ENCODE measurements at regions not wholly inside any gene's neighbourhood (a gene's known extent, or its start where the extent isn't known, plus 50 kb on each side); places are given as distances from the start of the nearest gene placed in this dataset.

DNA sequence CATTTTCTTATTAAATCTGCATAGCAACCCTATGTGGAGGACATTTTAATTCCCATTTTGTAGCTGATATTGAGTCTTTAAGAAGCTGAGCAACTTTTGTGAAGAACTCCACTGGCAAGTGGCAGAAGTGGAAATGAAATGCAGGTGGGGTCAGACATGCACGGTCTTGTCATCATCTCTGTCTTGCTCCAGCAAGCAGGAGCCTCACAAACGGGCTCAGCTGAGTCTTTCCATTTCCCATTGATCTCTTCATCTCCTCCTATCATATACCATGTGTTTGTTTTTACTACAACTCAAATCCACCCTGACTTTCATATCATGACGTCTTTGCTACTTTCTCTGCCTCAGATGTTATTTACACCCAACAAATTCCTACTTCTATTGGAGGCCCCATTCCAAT is 97.9 kb upstream of the TENM4 start:
- POLR2A ChIA-PET: no interaction called here
- TF ChIP-seq, protein P1, sequence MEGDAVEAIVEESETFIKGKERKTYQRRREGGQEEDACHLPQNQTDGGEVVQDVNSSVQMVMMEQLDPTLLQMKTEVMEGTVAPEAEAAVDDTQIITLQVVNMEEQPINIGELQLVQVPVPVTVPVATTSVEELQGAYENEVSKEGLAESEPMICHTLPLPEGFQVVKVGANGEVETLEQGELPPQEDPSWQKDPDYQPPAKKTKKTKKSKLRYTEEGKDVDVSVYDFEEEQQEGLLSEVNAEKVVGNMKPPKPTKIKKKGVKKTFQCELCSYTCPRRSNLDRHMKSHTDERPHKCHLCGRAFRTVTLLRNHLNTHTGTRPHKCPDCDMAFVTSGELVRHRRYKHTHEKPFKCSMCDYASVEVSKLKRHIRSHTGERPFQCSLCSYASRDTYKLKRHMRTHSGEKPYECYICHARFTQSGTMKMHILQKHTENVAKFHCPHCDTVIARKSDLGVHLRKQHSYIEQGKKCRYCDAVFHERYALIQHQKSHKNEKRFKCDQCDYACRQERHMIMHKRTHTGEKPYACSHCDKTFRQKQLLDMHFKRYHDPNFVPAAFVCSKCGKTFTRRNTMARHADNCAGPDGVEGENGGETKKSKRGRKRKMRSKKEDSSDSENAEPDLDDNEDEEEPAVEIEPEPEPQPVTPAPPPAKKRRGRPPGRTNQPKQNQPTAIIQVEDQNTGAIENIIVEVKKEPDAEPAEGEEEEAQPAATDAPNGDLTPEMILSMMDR (IDR thresholded peaks at IDR 0.05; ENCODE audit: control extremely low read depth, extremely low read depth, low read depth, missing control alignments): no peak
- no peak for DNase-seq (ENCODE audit: extremely low spot score)
- CTCF ChIA-PET: interaction anchor here (1.1 to 2.0 kb wide), 3 partner anchors 9 to 31 kb away, joined by 3 to 6 read pairs (median 5); no protein-coding TSS in a partner anchor

DNA sequence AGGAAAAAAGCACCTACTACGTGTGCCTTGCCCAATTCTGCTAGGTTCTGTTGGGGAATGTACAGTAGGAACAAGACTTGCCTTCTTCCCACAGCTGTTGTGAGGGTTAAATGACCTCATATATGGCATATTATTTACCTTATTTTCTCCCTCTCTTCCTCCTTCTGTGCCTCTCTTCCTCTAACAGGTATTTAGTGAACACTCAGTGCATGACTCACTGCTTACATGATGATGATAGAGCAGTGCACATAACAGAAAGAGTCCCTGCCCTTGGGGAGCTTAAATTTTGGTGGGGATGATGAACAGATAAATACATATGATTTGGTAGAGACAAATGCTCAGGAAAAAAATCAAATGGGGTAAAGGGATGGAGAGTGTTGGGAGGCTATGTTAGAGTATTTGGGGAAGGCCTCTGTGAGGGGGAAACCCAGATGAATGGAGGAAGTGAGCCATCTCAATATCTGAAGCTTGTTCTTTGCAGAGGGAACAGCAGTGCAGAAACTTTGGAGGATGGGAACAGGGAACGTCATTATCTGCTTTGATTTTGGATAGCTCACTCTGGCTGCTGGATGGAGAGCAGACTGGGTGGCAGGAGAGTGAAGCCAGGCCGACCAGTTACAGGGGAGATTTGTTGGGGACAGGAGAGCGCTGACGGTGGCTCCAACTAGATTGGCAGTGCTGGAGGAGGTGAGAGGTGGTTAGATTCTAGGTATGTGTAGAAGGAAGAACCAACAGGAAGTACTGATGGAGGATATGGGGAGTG is 95.5 kb upstream of the TENM4 start:
- TF ChIP-seq, protein P1 (IDR thresholded peaks at IDR 0.05; ENCODE audit: control extremely low read depth, extremely low read depth, low read depth, missing control alignments): no peak
- no peak for DNase-seq (ENCODE audit: extremely low spot score)
- ChIA-PET POLR2A (no interaction called here), CTCF (interaction anchor here (1.1 kb wide), 1 partner anchor 44 kb away, joined by 4 read pairs; no protein-coding TSS in a partner anchor)

DNA sequence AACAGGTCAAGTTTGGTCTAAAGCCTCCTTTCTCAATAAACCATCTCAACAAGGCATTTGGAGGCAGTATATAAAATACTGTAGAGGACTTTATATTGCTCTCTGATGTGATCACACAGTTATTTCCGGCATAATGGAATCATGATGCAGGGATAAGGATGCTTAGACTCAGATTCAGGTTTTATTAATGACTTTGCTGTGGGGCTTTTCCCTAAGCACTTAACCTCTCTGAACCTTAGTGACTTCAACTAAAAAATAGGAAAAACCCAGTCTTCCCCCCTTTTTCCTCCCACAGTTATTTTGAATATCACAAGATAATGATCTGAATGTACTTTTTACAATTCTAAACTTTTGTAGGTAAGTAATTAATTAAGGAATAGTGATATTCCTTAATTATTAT is 94.8 kb upstream of the TENM4 start:
- POLR2A ChIA-PET: no interaction called here
- DNase-seq (ENCODE audit: extremely low spot score): no peak
- TF ChIP-seq, protein P1 (IDR thresholded peaks at IDR 0.05; ENCODE audit: control extremely low read depth, extremely low read depth, low read depth, missing control alignments): no peak
- CTCF ChIA-PET: no interaction called here

DNA sequence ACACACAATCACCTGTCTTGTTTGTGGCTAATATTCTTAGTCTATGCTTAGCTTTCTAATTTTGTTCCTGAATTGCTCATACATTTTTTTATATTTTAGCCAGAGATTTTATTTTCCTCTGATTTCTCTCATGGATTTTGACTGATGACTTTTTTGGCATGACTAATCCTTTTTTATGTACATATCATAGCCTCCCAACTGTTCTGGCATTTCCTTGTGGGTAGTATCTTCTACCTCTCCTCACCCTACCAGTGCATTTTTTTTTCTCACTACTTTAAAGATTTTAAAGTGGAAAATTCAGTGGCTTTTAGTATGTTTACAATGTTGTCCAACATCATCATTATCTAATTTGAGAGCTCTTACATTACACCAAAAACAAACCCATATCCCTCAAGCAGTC is 84.4 kb upstream of the TENM4 start:
- ChIA-PET CTCF (no interaction called here), POLR2A (no interaction called here)

DNA sequence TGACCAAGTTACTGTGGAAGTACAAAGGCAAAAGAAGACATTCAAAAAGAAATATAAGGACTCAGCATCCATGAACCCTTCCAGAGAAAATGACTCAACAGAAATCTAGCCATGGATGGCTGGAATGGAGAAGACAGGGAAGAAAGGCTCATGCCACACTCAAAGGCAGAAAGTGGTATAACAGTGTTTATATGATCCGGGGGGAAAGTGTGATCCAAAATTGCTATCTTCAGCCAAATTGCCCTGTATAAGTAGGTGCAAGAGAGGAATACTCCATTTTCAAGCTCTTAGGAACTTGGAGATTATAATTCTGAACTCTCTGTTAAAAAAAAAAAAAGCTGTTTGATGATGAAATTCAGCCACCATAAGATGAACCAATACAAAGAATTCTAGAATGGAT is 81.8 kb upstream of the TENM4 start:
- POLR2A ChIA-PET: no interaction called here
- TF ChIP-seq, protein P1 (IDR thresholded peaks at IDR 0.05; ENCODE audit: control extremely low read depth, extremely low read depth, low read depth, missing control alignments): no peak
- CTCF ChIA-PET: interaction anchor here (1.2 kb wide), 1 partner anchor 9 kb away, joined by 3 read pairs; no protein-coding TSS in a partner anchor
- DNase-seq (ENCODE audit: extremely low spot score): no peak

More for the DNA sequence above, 84.4 kb upstream of the TENM4 start:
- no peak for DNase-seq (ENCODE audit: extremely low spot score)
- TF ChIP-seq, protein P1 (IDR thresholded peaks at IDR 0.05; ENCODE audit: control extremely low read depth, extremely low read depth, low read depth, missing control alignments): no peak

DNA sequence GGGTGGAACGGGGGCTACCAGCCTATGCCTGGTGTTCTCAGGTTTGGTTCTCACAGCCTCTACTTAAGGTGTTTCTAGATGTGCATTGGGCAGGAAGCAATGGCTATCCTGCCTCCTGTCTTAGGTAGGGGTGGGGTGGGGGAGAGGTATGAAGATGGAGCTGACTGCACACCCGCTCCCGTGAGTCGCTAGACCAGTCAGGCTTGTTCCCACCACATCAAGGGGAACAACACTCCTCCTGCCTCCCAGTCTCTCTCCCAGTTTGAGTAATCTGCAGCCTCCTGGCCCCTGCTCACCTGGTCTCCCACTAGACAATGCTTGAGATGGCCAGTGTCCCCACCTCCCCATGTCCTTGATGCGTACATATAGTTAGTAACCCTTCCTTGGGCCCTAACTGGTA is 79.3 kb upstream of the TENM4 start:
- ChIA-PET CTCF (no interaction called here), POLR2A (no interaction called here)
- no peak for DNase-seq (ENCODE audit: extremely low spot score)
- TF ChIP-seq, protein P1 (IDR thresholded peaks at IDR 0.05; ENCODE audit: control extremely low read depth, extremely low read depth, low read depth, missing control alignments): no peak
